HepG2 (cell line): ENCODE measurements at regions not wholly inside any gene's neighbourhood (a gene's known extent, or its start where the extent isn't known, plus 50 kb on each side); places are given as distances from the start of the nearest gene placed in this dataset.

Experiments
- ATAC-seq: fragments of 200-7000 bp; cut with Tn5 transposase; 3 replicates; pipeline ENCODE4 v1.9.1; 2020; ENCODE audit warnings: mild to moderate bottlenecking, moderate library complexity
- BruUV-seq: library from RNA; stranded (reverse); fragments of 400-500 nt; replicated peaks from 2 replicates; lab custom pipeline; 2021; lab: Mats Ljungman, UMichigan
- CTCF ChIA-PET: fragments of 300-600 bp; formaldehyde crosslinking; extraction: SDS; loops from one replicate; lab custom pipeline; 2021; ENCODE audit warnings: low total read pairs, inconsistent platforms, low intra/inter-chr PET ratio; lab: Yijun Ruan, JAX
- POLR2A ChIA-PET: fragments of 350-600 bp; sonication (Branson Sonifier 250); formaldehyde crosslinking; loops from one replicate; lab custom pipeline; 2020; ENCODE audit warnings: antibody characterized with exemption, inconsistent platforms; lab: Yijun Ruan, JAX
- DNase-seq: peaks from one replicate; pipeline ENCODE4 v3.0.0-alpha.2; 2015; ENCODE audit warnings: low spot score
- FAIRE-seq: peaks from 3 replicates; lab custom pipeline; 2011; peaks lifted over from hg19 to GRCh38; lab: Jason Lieb, UNC
- H2AFZ ChIP-seq: one replicate; pipeline ENCODE4 v1.6.1; 2011; ENCODE audit warnings: low read length, inconsistent platforms
- H3K27ac ChIP-seq: fragments of 300-600 bp; 3 replicates; pipeline ENCODE4 v1.8.0; 2011; ENCODE audit warnings: mixed run types, mild to moderate bottlenecking, mixed read lengths, low read length, inconsistent platforms; ENCODE audit not compliant: insufficient read depth; ENCODE audit errors: extremely low read length
- H3K27me3 ChIP-seq, 2 experiments: fragments of 200-600 bp in 1 of 2; 2 replicates in 1 of 2; 3 replicates in 1 of 2; pipeline versions ENCODE4 v1.6.0 to v1.8.0; 2011; ENCODE audit warnings: low read length in 2 of 2, mild to moderate bottlenecking in 2 of 2, moderate library complexity in 2 of 2, inconsistent platforms in 1 of 2; ENCODE audit not compliant: insufficient read depth in 2 of 2, control insufficient read depth in 1 of 2
- H3K36me3 ChIP-seq, 2 experiments: fragments of 200-600 bp in 1 of 2; replicated peaks in 1 of 2; 2 replicates in 1 of 2; 3 replicates in 1 of 2; pipeline versions ENCODE4 v1.5.1 to v1.8.0; 2011; ENCODE audit warnings: low read length in 2 of 2, inconsistent platforms in 1 of 2; ENCODE audit not compliant: insufficient read depth in 2 of 2, control insufficient read depth in 1 of 2
- H3K4me1 ChIP-seq: 2 replicates; pipeline ENCODE4 v1.5.1; 2012; ENCODE audit warnings: low read length, inconsistent platforms; ENCODE audit not compliant: insufficient read depth
- H3K4me2 ChIP-seq: 2 replicates; pipeline ENCODE4 v1.6.0; 2011; ENCODE audit warnings: low read depth, low read length, inconsistent platforms
- H3K4me3 ChIP-seq, 3 experiments: fragments of 200-600 bp in 1 of 3; sonication (generic), shearing (Covaris generic) in 1 of 3; replicated peaks in 1 of 3; 2 replicates each; pipeline ENCODE4 v1.5.1; 2011 to 2016; ENCODE audit warnings: low read length in 3 of 3, inconsistent platforms in 2 of 3, low read depth in 2 of 3, mild to moderate bottlenecking in 2 of 3, control low read depth in 1 of 3, mixed read lengths in 1 of 3; ENCODE audit not compliant: insufficient read depth in 1 of 3
- H3K79me2 ChIP-seq: one replicate; pipeline ENCODE4 v1.6.1; 2011; ENCODE audit warnings: low read length, inconsistent platforms; ENCODE audit not compliant: insufficient read depth
- H3K9ac ChIP-seq: 2 replicates; pipeline ENCODE4 v1.6.0; 2011; ENCODE audit warnings: mild to moderate bottlenecking, low read depth, low read length, inconsistent platforms; ENCODE audit not compliant: insufficient read depth
- H3K9me3 ChIP-seq: 2 replicates; pipeline ENCODE4 v1.5.1; 2012; ENCODE audit warnings: mild to moderate bottlenecking, low read length
- H4K20me1 ChIP-seq: 2 replicates; pipeline ENCODE4 v1.6.0; 2011; ENCODE audit warnings: inconsistent platforms, mild to moderate bottlenecking, low read length, moderate library complexity; ENCODE audit not compliant: insufficient read depth
- ATF1 ChIP-seq: IDR thresholded peaks from 2 replicates; pipeline ENCODE4 v1.6.1; 2016; ENCODE audit warnings: mild to moderate bottlenecking, control low read depth
- MAFF ChIP-seq: IDR thresholded peaks from 2 replicates; pipeline ENCODE4 v1.6.1; 2011; ENCODE audit warnings: low read depth, low read length, improper control_type of control experiment
- MAFK ChIP-seq, 2 experiments: IDR thresholded peaks in 1 of 2; conservative IDR thresholded peaks in 1 of 2; 2 replicates each; pipeline ENCODE4 v1.6.1; 2011; ENCODE audit warnings: improper control_type of control experiment in 2 of 2, low read length in 2 of 2
- ZBTB10 ChIP-seq: sonication (generic); formaldehyde crosslinking; IDR thresholded peaks from 2 replicates; pipeline ENCODE4 v1.4.0; 2020; ENCODE audit warnings: missing genetic modification reagents, borderline replicate concordance
- ZNF839 ChIP-seq: sonication (generic); formaldehyde crosslinking; IDR thresholded peaks from 2 replicates; pipeline ENCODE4 v1.4.0; 2020; ENCODE audit warnings: missing genetic modification reagents, mild to moderate bottlenecking, borderline replicate concordance
- WGBS: methylation state at CpG from one replicate; pipeline ENCODE4 v1.1.6; 2017; ENCODE audit warnings: low lambda C conversion rate; 5-methylcytosine and 5-hydroxymethylcytosine counted together
- in situ Hi-C: cut with HindIII; loops from 2 replicates; pipeline ENCODE4 v1.10.0; 2017; ENCODE audit warnings: low pct_unique_long_range_greater_than_20kb; ENCODE audit not compliant: extremely low pct_ligation_motif_present
- intact Hi-C: fragments of 100-400 bp; cut with micrococcal nuclease; formaldehyde crosslinking; loops from one replicate; pipeline ENCODE4 v1.10.0; 2022; ENCODE audit not compliant: unreplicated experiment

GRCh38 chr10:55224007-55224781, 423.2 kb upstream of the PCDH15 start (continued):
- no peak for TF ChIP-seq ZBTB10 (CRISPR knock-in tag)
- no peak for TF ChIP-seq ZNF839

DNA sequence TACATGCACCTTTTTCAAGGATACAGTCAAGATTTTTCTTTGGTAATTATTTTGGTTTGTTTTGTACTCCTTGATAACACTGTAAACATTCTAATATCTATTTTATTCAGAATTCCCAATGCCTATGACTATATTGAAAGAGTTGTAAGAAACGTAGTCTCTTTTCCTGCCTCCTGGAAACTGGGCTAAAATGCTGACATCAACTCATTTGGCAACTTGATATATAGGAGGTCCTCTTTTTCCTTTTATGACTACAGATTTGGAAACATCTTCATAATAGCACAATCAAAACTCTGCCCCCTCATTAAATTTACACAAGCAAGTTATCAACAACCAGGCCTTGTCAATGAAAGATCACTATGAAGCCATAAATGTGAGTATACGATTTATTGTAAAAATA, 422.3 kb upstream of the PCDH15 start:
- no peaks in the 10 kb centered on the region for H3K79me2 ChIP-seq
- WGBS: 0% methylated on average over 2 of the region's 2 CpGs
- no peak overlapping the region for H3K27ac ChIP-seq
- ChIA-PET CTCF (no interaction called here), POLR2A (no interaction called here)
- H3K9me3 ChIP-seq: no peaks in the 10 kb centered on the region
- TF ChIP-seq ATF1 (CRISPR knock-in tag) (no peak), MAFK (conservative IDR thresholded peaks at IDR 0.05 in 1 of 2, IDR thresholded peaks at IDR 0.05 in 1 of 2; ENCODE audit: low read length in 2 of 2) (peak; percentile 70 to 78), MAFF (peak; percentile 66)
- H3K27me3 ChIP-seq: no peaks in the 10 kb centered on the region
- no peak overlapping the region for H2AFZ ChIP-seq
- H4K20me1 ChIP-seq: no peaks in the 10 kb centered on the region
- ATAC-seq: no peak
- in situ Hi-C loops: no loop called here
- intact Hi-C loops: no loop called here
- H3K4me2 ChIP-seq: no peak overlapping the region
- H3K4me1 ChIP-seq: no peaks in the 10 kb centered on the region
- no peak for DNase-seq
- no peak for FAIRE-seq
- H3K36me3 ChIP-seq: no peaks in the 10 kb centered on the region
- no peak overlapping the region for H3K4me3 ChIP-seq
- H3K9ac ChIP-seq: no peak overlapping the region
- BruUV-seq: no TSS peak
